ENCODE measurements at regions not wholly inside any gene's neighbourhood (a gene's known extent, or its start where the extent isn't known, plus 50 kb on each side); places are given as distances from the start of the nearest gene placed in this dataset.
"Not testable (repeated sequence)": the region's sequence is repeated elsewhere in the genome, so short reads cannot be mapped to it uniquely, and the experiment has no call there.

DNA sequence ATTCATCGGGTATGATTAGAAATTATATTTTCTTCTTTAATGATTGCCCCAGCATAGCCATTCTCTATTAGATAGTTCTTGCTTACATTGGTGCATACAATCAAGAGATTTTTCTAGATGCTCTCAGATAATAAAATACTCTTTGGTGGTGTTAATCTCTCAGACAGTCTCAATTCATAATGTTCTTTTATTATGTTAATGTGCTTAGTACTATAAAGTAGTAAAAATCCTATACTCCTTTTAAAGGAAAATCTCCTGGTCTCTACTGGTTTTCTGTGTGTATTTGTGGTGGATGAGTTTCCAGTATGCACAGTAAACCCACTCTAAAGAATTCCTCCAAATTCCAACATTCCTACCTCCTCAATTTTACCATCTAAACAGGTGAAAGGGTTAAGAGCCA is 203.5 kb downstream of the FAT4 start:
- DNase-seq, result no peak

DNA sequence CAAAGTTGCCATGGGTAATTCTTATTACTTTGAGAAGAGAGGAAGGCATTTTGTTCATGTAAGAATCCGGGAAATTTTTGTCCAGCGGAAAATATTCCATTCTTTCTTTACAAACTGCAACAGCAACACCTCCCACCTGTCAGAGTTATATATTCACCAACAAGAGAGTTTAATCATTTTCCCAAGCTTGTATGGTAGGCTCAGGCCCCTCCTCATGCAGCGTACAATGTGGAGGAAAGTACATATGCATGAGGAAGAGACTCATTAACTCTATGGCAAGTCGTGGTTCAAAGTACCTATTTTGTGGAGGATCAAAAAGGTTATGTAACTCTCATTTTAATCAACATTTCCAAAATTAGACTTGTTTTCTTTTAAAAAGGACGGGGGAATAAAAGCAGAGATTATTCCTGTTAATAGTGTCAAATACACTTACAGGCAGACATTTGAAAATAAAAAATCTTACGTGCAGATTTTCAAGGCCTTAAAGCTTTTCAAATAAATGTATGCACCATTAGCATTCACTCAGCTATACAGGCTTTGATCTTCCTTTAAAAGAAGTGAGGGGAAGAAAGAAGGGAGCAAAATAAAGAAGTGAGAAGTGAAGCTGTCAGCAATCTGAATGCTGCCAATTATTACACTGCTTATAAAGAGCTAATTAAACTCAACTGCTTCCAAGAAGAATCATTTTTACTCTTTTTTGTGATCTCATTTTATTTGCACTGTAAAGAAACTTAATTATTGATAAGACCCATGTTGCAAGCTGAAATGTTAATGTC is 204.8 kb downstream of the FAT4 start:
- no peak for DNase-seq

DNA sequence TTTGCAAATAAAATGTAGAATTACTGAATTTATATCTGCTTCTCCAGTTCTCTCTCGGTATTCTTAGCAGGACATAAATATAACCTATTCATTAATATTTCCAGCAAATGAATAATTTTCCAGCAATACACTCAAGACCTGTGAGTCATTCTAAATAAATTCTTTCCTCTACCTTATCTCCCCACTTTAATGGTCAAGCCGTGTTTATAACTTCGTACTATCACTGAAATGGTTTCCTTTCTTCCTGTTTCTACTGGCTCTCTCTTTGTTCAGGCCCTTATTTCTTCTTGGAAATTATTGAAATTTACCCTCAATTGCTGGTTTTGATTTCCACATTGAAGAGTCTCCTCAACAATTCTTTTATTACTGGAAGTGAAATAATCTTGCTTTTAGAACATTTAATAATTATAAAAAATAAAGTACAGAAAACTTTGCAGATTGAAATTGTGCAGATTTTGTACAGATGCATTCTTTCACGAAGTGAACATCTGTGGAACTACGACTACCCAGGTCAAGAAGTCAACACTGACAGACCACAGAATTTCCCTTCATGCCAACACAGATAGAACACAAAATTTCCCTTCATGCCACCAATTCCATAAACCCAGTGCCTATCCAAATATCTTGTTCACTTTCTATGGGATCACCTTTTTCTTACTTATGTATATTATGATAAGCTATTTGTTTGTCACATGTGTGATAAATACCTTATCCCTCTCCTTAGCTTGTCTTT is 205.7 kb downstream of the FAT4 start:
- DNase-seq, result no peak

DNA sequence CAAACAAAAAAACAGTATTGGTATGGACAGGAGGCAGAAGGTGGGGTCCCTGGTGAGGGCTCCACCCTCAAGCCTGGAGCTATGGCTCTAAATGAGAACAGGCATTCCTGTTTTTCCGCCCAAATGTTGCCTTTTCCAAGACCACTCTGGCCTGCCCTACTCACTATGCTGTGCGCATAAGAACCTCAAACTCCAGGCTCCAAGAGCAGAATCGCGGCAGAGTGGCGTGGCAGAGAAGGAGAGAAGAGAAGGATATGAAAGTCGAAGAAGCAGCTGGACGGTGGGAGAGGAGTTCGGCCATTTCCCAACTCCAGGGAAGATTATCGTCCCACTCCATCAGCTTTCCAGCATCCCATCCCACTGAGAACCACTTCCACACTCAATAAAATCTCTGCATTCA is 207.8 kb downstream of the FAT4 start:
- DNase-seq, result no peak

DNA sequence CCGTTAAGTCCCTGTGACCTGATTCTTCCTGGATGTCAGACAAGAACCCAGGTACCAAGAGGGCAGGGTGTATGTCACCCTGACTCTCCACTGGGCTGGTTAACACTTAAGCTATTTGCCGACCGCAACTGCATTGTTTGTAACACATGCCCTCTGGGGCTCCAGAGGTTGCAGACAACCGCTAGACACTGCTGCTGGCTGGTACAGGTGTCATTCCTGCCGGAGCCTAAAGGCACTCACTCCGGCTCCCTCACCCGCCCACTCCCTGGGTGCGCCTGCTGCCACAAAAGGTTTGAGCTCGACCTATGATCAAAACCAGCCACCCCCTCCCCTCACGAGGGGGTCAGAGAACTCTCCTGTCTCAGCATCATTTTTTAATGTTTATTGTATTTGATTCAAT is 208.2 kb downstream of the FAT4 start:
- no peak for DNase-seq

DNA sequence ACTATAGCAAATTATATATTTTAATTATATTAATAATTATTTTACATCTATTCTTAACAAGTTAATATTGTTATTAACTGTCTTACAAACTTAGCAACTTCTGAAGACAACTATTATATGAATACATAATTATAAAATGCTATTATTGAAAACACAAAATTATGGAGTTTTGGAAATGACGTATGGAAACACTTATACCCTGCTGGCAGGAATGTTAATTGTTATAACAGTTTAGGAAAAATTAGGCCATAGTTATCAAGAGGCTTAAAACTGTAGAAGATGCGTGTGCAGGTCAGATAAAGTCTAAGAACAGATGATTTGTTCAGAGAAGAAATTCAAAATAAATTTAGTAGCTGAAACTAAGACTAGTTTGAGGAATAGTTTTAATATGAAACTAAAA is 211.7 kb downstream of the FAT4 start:
- DNase-seq, result no peak

DNA sequence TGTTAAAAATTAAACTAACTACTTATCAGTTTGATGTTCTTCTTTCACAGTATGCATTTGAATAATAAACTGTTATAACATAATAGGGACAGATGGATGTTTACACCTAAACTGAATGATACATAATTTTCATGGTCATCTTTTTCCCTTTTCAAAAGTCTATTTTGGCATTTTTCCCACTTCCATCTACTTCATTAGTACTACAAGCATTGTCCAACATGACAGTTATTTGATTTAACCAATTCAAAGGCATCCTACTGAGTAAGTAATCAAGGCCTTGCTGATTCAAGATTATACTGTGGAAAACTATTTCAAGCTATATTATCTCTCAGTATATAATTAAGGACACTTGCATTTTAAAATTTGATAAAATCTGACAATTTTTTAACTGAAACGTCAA is 212.9 kb downstream of the FAT4 start:
- DNase-seq, result no peak

DNA sequence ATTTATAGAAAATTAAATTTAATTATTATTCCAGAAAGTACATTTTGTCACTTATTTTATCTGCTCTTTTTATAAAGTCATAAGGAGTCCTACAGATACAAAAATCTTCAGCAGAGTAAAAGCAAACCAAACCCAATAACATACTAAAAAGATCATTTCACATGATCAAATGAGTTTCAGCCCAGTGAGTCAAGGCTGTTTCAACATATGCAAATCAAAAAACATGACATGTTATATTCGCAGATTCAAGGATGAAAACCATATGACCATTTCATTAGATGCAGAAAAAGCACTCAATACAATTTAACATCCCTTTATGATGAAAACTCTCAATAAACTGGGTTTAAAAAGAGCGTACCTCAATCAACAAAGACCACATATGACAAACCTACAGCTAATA is 214.3 kb downstream of the FAT4 start:
- DNase-seq, result no peak

DNA sequence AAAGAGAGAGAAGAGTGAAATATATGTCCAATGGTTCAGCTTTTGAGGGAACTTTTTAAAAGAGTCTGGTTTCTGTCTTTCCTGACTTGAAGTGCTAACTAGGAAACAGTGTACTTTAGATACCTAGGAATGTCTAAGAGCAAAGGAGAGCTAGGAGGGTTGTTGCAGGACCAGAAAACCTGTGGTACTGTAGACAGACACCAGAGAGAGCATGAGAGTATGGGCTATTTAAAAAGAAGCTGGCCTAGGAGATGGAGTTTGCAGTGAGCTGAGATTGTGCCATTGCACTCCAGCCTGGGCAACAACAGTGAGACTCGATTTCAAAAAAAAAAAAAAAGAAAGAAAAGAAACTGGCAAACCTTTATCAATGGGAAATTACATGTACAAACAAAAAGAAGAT is 223.9 kb downstream of the FAT4 start:
- no peak for DNase-seq

DNA sequence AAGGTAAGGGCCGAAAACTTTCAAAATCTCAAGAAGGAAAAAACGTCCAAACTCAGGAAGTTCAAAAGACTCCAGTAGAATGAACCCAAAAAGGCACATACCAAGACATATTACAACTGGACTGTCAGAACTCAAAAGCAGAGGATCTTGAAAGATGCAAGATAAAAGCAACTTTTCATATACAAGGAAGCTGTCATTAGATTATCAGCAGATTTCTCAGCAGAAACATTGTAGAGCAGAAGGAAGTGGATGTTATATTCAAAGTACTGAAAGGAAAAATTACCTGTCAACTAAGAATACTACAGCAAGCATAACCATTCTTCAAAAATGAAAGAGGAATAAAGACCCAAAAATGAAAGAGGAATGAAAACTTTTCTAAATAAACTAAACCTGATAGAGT is 224.9 kb downstream of the FAT4 start:
- DNase-seq, result no peak

DNA sequence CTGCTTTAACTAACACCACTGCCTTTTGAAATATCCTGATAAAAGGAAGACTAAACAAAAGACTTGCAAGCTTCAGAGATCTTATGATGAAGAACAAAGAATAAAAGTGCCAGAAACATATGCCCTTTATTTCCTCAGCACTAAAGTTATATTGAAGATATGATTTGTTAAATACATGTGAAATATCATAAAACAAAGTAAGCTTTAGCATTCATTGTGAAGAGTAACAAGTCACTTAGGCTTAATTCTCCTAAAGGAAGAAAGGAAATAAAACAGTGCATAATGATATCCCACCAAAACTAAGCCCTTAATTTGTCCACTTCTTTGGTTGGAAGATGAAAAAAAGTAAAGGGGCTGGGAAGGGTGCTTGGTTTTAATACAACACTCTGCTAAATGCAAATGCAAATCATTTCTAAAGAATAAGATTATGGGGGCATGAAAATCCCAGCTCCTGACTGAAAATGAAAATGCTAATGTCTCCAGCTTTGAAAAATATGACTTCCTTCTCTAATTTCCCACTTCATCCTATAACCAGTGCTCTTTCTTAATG is 227.2 kb downstream of the FAT4 start:
- DNase-seq, result no peak

DNA sequence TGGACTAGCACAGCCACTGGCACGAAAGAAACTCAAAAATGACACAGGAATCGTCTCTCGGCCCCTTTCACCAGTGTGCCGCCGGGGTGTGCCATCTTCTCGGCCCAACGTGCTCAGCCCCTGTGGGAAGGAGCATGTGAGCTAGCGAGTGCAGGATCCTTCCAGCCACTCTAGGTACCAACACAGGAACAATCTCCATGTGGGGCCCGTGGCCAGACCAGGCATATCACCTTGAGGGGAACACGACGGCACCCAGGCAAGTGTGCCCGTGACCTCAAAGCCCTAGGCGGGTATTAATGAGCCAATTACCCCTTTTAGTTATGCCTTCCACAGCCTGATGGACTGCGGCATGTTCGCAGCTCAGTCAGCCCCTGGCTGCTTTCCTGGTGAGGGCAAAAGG is 231.5 kb downstream of the FAT4 start:
- DNase-seq, result no peak

DNA sequence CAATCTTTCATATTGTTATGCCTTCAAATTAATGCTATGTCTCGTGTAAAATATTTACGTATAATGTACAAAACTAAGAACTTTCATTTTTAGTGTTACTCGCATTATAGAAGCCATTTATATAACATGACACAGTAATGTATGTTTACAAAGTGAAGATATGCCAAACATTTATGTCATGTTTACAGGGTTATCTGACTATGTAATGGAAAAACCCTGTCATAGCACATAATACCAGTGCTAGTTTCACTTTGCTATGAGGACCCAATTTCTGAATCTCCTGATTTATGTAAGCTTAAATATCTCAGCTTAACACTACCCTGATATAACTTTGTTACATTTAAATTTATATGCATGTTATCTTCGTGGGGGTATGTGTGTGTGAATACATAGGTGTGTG is 233.1 kb downstream of the FAT4 start:
- DNase-seq, result no peak

DNA sequence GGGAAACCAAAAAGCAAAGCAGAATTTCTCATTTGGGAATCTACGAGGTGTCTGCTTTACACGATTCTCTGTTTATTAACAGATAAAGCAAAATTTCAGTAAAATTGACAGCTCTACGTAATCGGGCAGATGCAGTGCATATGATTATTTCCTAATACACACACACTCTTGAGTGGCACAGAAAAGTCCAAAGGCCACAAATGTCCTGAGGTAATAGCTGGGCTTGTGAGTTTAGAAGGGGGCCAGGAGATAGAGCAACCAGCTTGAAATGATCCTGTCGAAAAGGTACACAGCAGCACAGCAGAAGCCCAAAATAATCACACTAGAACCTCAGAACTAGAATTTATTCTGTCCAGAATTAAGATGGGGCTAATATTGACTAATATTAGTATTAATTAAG is 236.0 kb downstream of the FAT4 start:
- no peak for DNase-seq

DNA sequence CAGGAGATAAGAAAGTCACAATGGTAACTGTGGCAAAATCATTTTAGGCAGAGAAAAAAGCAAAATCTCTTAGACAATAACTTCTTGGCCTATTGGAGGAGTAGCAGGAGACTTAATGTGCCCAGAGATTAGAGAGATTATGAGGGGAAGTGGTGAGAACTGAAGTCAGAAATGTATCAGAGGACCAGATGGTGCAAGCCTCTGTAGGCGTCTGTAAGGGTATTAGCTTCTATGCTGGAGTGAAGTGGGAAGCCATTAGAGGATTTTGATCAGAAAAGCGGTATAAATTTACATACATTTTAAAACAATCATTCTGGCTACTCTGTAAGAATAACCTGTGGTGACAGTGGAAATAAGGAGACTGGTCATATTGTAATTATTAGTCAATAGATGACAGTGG is 236.7 kb downstream of the FAT4 start:
- DNase-seq, result no peak

DNA sequence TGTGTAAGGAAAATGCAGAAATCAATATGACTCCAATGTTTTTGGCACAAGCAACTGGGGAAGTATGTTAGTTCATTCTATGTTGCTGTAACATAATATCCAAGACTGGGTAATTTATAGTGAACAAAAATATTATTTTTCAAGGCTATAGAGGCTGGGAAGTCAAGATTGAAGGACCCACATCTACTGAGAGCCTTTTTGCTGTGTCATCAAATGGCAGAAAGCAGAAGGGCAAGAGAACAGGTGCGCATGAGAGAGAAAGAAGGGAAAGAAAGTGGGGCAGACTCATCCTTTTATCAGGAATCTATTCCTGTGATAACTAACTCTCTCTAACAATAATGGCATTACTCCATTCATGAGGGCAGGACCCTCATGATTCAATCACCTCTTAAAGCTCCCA is 237.2 kb downstream of the FAT4 start:
- DNase-seq, result no peak

DNA sequence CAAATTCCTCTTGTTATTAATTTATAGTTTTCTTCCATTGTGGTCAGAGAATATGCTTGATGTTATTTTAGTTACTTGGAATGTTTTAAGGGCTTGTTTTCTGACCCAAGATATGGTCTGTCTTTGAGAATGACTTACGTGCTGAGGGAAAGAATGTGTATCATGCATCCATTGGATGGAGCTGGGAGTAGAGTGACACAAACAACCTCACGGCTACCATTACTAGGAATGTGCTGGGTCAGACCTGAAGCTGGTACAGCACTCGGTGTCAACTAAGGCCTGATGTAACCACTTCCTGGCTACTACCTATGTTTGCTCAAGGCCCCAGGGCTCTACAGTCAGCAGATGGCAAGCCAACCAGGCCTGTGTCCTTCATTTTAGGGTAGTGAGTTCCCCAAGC is 257.8 kb downstream of the FAT4 start:
- no peak for DNase-seq

DNA sequence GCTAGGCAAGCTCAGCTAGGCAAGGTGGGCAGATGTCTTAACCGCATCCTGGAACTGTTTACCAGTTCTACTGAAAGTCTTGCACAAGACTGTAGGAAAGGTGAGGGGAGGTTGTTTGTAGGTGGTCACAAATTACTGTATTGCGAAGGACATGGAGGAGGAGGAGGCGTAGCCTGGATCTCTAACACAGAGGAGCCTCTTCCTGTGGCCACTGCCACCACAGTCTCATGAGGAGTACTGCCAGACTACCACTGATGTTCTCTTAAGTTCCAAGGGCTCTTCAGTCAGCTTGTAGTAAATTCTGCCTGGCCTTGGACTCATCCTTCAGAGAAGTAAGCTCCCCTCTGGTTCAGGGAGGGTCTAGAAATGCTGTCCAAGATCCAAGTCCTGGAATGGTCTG is 258.6 kb downstream of the FAT4 start:
- DNase-seq, result no peak

DNA sequence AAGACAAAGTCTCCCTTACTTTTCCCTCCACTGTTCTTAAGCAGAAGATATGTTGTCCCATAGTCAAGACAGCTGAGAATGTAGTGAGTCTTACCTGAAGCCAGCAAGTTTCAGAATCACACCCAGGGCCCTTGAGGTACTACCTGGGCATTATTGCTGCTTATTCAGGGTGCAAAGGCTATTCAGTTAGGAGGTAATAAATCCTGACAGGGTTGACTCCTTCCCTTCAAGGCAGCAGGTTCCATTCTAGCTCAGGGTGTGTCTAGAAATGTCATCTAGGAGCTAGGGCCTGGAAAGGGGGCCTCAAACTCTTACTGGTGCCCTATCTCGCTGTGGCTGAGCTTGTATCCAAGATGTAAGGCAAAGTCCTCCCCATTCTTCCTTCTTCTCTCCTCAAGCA is 259.0 kb downstream of the FAT4 start:
- DNase-seq, result no peak

DNA sequence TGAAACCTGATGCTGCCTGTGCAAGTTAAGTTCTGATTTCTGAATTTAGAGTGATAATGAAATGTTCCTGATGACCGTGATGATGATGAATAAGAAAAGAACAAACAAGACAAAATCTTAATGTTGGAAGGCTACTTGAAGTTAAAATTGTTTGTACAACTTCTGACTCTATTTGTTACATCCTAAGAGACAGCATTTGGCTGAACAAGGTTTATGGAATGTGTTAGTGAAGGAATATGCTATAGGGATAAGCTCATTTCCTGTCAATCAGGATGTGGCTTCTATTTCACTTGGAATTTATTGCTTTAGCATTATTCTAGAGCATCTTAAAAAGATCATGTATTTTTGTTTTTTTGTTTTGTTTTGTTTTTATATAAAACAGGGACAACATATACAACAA is 267.5 kb downstream of the FAT4 start:
- no peak for DNase-seq

DNA sequence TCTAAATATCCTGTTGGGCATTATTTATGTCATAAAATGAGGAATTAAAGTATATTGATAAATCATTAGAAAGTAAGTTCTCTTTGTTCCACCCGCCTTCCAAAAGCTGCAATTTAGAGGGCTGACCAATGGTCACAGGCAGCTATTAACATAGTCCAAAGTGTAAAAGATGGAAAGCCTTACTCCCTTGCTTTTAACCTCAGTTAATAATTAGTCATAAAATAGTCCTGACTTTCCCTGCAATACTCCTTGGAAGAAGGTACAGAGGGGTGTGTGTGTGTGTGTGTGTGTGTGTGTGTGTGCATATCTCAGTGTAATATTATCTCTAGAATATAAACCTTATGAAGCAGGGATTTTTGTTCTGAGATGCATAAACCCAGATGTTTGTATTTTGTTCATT is 275.4 kb downstream of the FAT4 start:
- no peak for DNase-seq

DNA sequence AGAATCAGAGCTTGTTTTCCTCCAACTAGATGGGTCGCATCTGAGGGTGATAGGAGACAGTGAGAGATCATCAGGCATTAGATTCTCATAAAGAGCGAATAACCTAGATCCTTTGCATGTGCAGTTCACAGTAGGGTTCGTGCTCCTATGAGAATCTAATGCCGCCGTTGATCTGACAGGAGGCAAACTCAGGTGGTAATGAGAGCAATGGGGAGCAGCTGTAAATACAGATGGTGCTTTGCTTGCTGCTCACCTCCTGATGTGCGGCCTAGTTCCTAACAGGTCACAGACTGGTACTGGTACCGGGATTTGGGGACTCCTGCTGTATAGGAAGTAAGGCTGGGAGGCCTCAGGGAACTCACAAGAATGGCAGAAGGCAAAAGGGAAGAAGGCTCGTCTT is 276.5 kb downstream of the FAT4 start:
- no peak for DNase-seq

DNA sequence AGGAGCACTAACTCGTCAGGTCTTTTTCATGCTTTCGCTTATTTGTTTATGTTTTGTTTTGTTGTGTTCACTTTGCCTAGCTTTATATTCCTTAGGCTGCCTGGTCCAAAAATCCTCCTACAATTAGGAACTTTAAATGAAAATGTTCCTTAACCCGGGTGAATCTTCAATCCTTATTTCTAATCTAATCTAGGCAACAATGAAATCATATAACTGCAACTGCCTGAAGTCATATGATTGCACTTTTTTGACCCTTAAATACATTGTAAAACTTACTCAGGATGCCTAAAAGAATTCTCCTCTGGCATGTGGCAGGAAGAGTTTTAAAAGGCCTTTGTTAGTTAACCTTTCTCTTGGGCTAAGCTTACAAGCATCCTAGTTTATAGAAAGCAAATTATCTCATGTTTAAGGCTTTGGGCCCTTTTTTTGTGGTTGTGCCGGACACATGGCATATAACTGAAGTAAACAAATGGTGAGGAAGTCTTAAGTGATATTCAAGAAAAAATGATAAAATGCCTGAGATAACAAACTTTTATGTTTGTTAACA is 279.4 kb downstream of the FAT4 start:
- DNase-seq, result no peak

DNA sequence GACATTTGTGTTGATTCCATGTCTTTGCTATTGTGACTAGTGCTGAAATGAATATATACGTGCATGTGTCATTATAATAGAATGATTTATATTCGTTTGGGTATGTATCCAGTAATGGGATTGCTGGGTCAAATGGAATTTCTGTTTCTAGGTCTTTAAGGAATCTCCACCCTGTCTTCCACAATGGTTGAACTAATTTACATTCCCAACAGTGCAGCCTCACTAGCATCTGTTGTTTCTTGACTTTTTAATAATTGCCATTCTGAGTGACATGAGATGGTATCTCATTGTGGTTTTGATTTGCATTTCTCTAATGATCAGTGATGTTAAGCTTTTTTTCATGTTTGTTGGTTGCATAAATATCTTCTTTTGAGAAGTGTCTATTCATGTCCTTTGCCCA is 291.2 kb downstream of the FAT4 start:
- not testable (repeated sequence) for DNase-seq
